ENCODE measurements at regions not wholly inside any gene's neighbourhood (a gene's known extent, or its start where the extent isn't known, plus 50 kb on each side); places are given as distances from the start of the nearest gene placed in this dataset.

DNA sequence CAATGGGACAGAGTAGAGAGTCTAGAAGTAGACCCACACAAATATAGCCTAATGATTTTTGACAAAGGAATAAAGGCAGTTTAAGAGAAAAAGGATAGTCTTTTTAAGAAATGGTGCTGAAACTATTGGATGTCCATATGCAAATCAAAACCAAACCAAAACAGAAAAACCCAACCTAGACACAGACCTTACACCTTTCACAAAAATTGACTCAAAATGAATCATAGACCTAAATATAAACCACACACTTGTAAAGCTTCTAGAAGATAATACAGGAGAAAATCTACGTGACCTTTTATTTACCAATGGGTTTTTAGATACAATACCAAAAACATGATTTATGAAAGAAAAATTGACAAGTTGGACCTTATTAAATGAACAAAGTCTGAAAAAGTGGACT lies 66.4 kb upstream of the MPHOSPH6 start:
- no peak for DNase-seq (ENCODE audit: low spot score, unreplicated experiment)
- Mint-ChIP-seq H3K4me1 (ENCODE audit: low read depth) (no peaks in the 10 kb centered on the region), H3K4me3 (ENCODE audit: low read depth) (no peak overlapping the region), H3K36me3 (ENCODE audit: insufficient read depth) (no peaks in the 10 kb centered on the region), H3K9me3 (ENCODE audit: low read depth) (no peaks in the 10 kb centered on the region), H3K27ac (no peak overlapping the region), H3K27me3 (peaks cover 7% of the 10 kb centered on the region)
- TF ChIP-seq, protein P1, sequence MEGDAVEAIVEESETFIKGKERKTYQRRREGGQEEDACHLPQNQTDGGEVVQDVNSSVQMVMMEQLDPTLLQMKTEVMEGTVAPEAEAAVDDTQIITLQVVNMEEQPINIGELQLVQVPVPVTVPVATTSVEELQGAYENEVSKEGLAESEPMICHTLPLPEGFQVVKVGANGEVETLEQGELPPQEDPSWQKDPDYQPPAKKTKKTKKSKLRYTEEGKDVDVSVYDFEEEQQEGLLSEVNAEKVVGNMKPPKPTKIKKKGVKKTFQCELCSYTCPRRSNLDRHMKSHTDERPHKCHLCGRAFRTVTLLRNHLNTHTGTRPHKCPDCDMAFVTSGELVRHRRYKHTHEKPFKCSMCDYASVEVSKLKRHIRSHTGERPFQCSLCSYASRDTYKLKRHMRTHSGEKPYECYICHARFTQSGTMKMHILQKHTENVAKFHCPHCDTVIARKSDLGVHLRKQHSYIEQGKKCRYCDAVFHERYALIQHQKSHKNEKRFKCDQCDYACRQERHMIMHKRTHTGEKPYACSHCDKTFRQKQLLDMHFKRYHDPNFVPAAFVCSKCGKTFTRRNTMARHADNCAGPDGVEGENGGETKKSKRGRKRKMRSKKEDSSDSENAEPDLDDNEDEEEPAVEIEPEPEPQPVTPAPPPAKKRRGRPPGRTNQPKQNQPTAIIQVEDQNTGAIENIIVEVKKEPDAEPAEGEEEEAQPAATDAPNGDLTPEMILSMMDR (IDR thresholded peaks at IDR 0.05; ENCODE audit: unreplicated experiment) = no peak

DNA sequence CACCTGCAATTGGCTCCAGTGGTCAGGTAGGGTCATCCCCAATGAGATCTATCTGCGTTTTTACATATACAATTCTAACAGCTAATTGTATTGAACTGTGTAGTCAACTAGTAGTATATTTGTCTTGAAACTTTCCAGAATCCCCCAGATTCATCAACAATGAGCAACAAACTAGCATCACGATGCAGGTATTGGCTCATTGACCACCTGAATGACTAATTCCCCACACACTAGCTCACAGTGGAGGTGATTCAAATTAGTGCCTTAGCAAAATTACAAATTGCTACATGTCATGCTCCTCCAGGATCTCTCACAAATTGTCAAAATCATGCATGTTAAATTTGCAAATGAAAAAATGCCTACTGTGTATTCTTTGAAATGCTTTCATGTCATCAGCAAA lies 62.8 kb upstream of the MPHOSPH6 start:
- Mint-ChIP-seq H3K36me3 (ENCODE audit: insufficient read depth) (no peaks in the 10 kb centered on the region), H3K4me3 (ENCODE audit: low read depth) (no peak overlapping the region), H3K9me3 (ENCODE audit: low read depth) (no peaks in the 10 kb centered on the region), H3K27ac (no peak overlapping the region), H3K27me3 (peaks cover 5% of the 10 kb centered on the region), H3K4me1 (ENCODE audit: low read depth) (peaks cover 2% of the 10 kb centered on the region)
- no peak for DNase-seq (ENCODE audit: low spot score, unreplicated experiment)
- TF ChIP-seq, protein P1 (IDR thresholded peaks at IDR 0.05; ENCODE audit: unreplicated experiment) = no peak

DNA sequence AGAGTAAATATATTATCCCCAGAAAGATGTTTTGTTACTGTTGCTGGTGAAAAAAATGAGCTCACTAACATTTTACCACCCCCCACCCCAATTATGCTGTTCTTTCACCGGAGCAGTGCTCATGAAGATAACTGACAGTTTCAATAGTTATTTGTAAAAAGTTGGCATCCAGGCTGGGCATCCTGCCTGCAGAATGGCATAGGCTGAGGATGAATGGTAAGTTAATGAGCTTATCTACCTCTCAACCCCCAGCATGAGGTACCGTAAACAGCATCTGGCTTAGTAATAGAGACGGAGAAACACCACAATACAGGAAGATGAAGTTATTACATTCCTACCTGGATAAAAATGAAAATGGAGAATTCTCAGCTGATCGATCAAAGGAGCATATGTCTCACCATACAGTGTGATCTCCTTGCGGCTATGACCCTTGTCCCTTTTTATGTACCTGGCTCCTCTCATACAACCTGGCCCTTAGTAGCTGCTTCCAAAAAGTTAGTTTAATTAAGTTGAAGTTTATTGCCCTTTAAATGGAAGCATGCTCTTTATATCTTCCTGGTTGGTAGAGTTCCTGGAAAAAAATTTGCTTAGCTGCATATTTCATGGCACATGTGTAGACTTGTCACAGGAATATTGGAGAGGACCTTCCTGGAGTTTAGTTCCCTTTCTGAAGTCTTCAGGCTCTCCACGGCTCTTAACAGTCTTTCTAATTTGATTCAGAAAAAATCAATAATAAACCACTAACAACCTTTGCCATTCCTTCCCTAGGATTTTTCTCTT lies 61.2 kb upstream of the MPHOSPH6 start:
- Mint-ChIP-seq H3K27me3 (peaks cover 15% of the 10 kb centered on the region), H3K9me3 (ENCODE audit: low read depth) (no peaks in the 10 kb centered on the region), H3K27ac (no peak overlapping the region), H3K4me1 (ENCODE audit: low read depth) (peaks cover 2% of the 10 kb centered on the region), H3K4me3 (ENCODE audit: low read depth) (no peak overlapping the region), H3K36me3 (ENCODE audit: insufficient read depth) (no peaks in the 10 kb centered on the region)
- DNase-seq (ENCODE audit: low spot score, unreplicated experiment) = no peak
- TF ChIP-seq, protein P1 (IDR thresholded peaks at IDR 0.05; ENCODE audit: unreplicated experiment) = no peak

DNA sequence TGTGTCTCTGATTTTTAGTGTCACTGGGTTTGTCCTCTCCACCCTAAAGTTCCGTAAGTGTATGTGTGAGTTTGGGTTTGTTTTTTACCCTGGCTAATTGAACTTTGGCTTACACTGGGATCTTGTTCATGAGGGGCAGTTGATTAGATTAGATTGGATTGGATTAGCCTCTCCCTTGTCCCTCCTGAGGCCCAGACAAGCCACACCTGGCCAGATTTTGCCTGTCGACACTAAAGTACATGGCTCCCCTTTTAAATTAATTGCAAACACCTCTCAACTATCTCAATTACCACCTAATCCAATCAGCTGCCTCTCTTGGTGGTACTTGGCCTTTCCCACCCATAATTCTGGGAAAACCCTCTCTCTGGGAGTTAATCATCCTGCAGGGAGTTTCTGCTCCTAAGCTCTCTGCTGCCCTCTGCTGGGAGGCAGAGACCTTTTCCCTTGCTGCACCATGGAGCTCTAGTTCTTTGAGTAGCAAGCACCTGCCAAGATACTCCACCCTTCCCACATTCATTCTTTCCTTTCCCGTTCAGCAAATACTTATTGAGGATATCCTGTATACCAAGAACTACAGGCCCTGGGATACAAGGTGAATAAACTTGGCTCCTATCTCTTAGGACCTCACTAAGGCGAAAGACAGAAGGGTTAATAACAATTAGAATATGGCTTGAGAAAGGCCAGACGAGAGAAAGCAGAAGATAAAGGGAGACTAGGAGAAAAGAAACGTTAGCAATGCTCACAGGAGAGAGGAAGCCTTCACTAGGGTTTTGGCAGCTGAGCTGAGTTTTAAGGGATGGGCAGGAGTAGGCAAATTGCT lies 60.0 kb upstream of the MPHOSPH6 start:
- Mint-ChIP-seq H3K4me1 (ENCODE audit: low read depth) (peaks cover 2% of the 10 kb centered on the region), H3K9me3 (ENCODE audit: low read depth) (no peaks in the 10 kb centered on the region), H3K27me3 (peaks cover 18% of the 10 kb centered on the region), H3K27ac (peak overlapping the region; percentile 38), H3K36me3 (ENCODE audit: insufficient read depth) (no peaks in the 10 kb centered on the region), H3K4me3 (ENCODE audit: low read depth) (no peak overlapping the region)
- peak; percentile 68 for DNase-seq (ENCODE audit: low spot score, unreplicated experiment)
- TF ChIP-seq, protein P1 (IDR thresholded peaks at IDR 0.05; ENCODE audit: unreplicated experiment) = peak; percentile 90

DNA sequence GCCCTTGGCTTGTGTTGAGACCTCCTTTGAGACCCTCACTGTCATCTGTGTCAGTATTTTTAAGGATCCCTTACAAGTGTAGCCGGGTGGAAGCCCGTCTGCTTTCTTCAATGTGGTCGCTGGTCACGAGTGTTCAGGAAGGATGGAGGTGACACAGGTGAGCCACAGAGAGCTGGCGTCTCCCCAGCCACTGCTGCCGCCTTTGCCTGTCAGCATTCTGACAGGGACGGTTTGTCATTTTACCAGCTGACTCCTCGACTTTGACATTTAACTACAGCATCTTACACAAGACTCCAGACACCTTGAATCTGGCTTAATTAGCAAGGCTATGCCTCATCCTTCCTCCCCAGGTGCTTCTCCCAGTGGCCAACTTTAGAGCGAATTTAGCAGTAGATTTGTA lies 56.3 kb upstream of the MPHOSPH6 start:
- H3K36me3 Mint-ChIP-seq (ENCODE audit: insufficient read depth) = no peaks in the 10 kb centered on the region
- TF ChIP-seq, protein P1 (IDR thresholded peaks at IDR 0.05; ENCODE audit: unreplicated experiment) = no peak
- H3K27me3 Mint-ChIP-seq = peaks cover 18% of the 10 kb centered on the region
- DNase-seq (ENCODE audit: low spot score, unreplicated experiment) = no peak
- H3K4me1 Mint-ChIP-seq (ENCODE audit: low read depth) = peaks cover 2% of the 10 kb centered on the region
- no peak overlapping the region for H3K27ac Mint-ChIP-seq
- no peak overlapping the region for H3K4me3 Mint-ChIP-seq (ENCODE audit: low read depth)
- H3K9me3 Mint-ChIP-seq (ENCODE audit: low read depth) = peaks cover 4% of the 10 kb centered on the region

Data from progenitor cell of endocrine pancreas (in vitro differentiated cells).